Endothelial cell of umbilical vein (primary cell): ENCODE measurements at regions not wholly inside any gene's neighbourhood (a gene's known extent, or its start where the extent isn't known, plus 50 kb on each side); places are given as distances from the start of the nearest gene placed in this dataset.

Experiments used
- BruUV-seq: library from RNA; stranded (reverse); fragments of 400-500 nt; replicated peaks from 2 replicates; lab custom pipeline; 2021; lab: Mats Ljungman, UMichigan
- CTCF ChIA-PET: fragments of 300-600, 350-600 bp; sonication (Branson Sonifier 250); formaldehyde crosslinking; loops from one replicate; lab custom pipeline; 2021; ENCODE audit warnings: antibody characterized with exemption, inconsistent platforms; lab: Charles Lee
- POLR2A ChIA-PET: fragments of 300-600, 350-600 bp; sonication (Branson Sonifier 250); formaldehyde crosslinking; loops from one replicate; lab custom pipeline; 2021; ENCODE audit warnings: antibody characterized with exemption, inconsistent platforms; lab: Charles Lee
- DNase-seq: peaks from one replicate; pipeline ENCODE4 v3.0.0-alpha.2; 2011; ENCODE audit warnings: low read depth, low spot score
- FAIRE-seq: peaks from 2 replicates; lab custom pipeline; 2011; peaks lifted over from hg19 to GRCh38; lab: Jason Lieb, UNC
- H2AFZ ChIP-seq: 2 replicates; pipeline ENCODE4 v1.6.0; 2012; ENCODE audit warnings: low read depth, low read length, control low read depth, inconsistent platforms
- H3K27ac ChIP-seq: 2 replicates; pipeline ENCODE4 v1.5.1; 2011; ENCODE audit warnings: low read depth, mild to moderate bottlenecking, control low read depth, low read length, moderate library complexity; ENCODE audit not compliant: insufficient read depth
- H3K27me3 ChIP-seq, 2 experiments: 2 replicates each; pipeline versions ENCODE4 v1.6.0 to v1.6.1; 2011; ENCODE audit warnings: low read length in 2 of 2, mixed read lengths in 1 of 2; ENCODE audit not compliant: control insufficient read depth in 2 of 2, insufficient read depth in 2 of 2
- H3K36me3 ChIP-seq, 2 experiments: 2 replicates in 1 of 2; 3 replicates in 1 of 2; pipeline ENCODE4 v1.5.1; 2011; ENCODE audit warnings: low read length in 2 of 2, mild to moderate bottlenecking in 1 of 2, moderate library complexity in 1 of 2; ENCODE audit not compliant: control insufficient read depth in 2 of 2, insufficient read depth in 2 of 2; ENCODE audit errors: extremely low read depth in 1 of 2
- H3K4me1 ChIP-seq: 3 replicates; pipeline ENCODE4 v1.5.1; 2011; ENCODE audit warnings: mild to moderate bottlenecking, low read length; ENCODE audit not compliant: control insufficient read depth, insufficient read depth; ENCODE audit errors: extremely low read depth
- H3K4me2 ChIP-seq: 2 replicates; pipeline ENCODE4 v1.6.1; 2011; ENCODE audit warnings: low read length, control low read depth, mixed read lengths; ENCODE audit not compliant: insufficient read depth
- H3K4me3 ChIP-seq, 3 experiments: fragments of 200-600 bp in 1 of 3; sonication (generic), shearing (Covaris generic) in 1 of 3; replicated peaks in 1 of 3; 2 replicates each; pipeline ENCODE4 v1.5.1; 2011 to 2016; ENCODE audit warnings: control low read depth in 3 of 3, low read length in 3 of 3, mild to moderate bottlenecking in 2 of 3, inconsistent platforms in 1 of 3, low read depth in 1 of 3, moderate library complexity in 1 of 3; ENCODE audit not compliant: insufficient read depth in 1 of 3
- H3K79me2 ChIP-seq: 2 replicates; pipeline ENCODE4 v1.6.0; 2012; ENCODE audit warnings: low read length, inconsistent platforms; ENCODE audit not compliant: control insufficient read depth, insufficient read depth
- H3K9ac ChIP-seq: replicated peaks from 2 replicates; pipeline ENCODE3; 2011; ENCODE audit warnings: low read length, control low read depth; ENCODE audit not compliant: insufficient read depth; ENCODE audit errors: extremely low read depth
- H3K9me1 ChIP-seq: replicated peaks from 3 replicates; pipeline ENCODE4 v1.6.0; 2011; ENCODE audit warnings: mild to moderate bottlenecking, low read length; ENCODE audit not compliant: control insufficient read depth, insufficient read depth; ENCODE audit errors: extremely low read depth
- H3K9me3 ChIP-seq: replicated peaks from 2 replicates; pipeline ENCODE4 v1.5.1; 2012; ENCODE audit warnings: low read length, inconsistent platforms; ENCODE audit not compliant: control insufficient read depth, insufficient read depth
- H4K20me1 ChIP-seq: replicated peaks from 2 replicates; pipeline ENCODE3; 2011; ENCODE audit warnings: mild to moderate bottlenecking, low read length; ENCODE audit not compliant: control insufficient read depth, insufficient read depth; ENCODE audit errors: extremely low read depth
- EZH2 ChIP-seq: IDR thresholded peaks from 2 replicates; pipeline ENCODE4 v1.6.1; 2012; ENCODE audit warnings: borderline replicate concordance, low read depth, mild to moderate bottlenecking, moderate library complexity, low read length, inconsistent platforms; ENCODE audit not compliant: severe bottlenecking
- FOS ChIP-seq: IDR thresholded peaks from 2 replicates; pipeline ENCODE4 v1.6.1; 2011; ENCODE audit warnings: mild to moderate bottlenecking, low read length, moderate library complexity, borderline replicate concordance; ENCODE audit not compliant: insufficient read depth
- GATA2 ChIP-seq: IDR thresholded peaks from 2 replicates; pipeline ENCODE4 v1.7.0; 2011; ENCODE audit warnings: low read depth, mild to moderate bottlenecking, moderate library complexity, mixed read lengths, low read length; ENCODE audit not compliant: insufficient read length, insufficient read depth
- JUN ChIP-seq: IDR thresholded peaks from 2 replicates; pipeline ENCODE4 v1.6.1; 2011; ENCODE audit warnings: borderline replicate concordance, low read depth; ENCODE audit not compliant: insufficient read length, insufficient read depth
- MYC ChIP-seq: IDR thresholded peaks from one replicate; pipeline ENCODE4 v1.6.1; 2011; ENCODE audit warnings: mild to moderate bottlenecking, low read depth, low read length
- POLR2A ChIP-seq: IDR thresholded peaks from 2 replicates; pipeline ENCODE4 v1.6.1; 2012; ENCODE audit warnings: low read depth, mild to moderate bottlenecking, control low read depth, low read length
- POLR2AphosphoS5 ChIP-seq: IDR thresholded peaks from 2 replicates; pipeline ENCODE4 v1.6.1; 2012; ENCODE audit warnings: low read depth, mild to moderate bottlenecking, control low read depth, low read length, moderate library complexity; ENCODE audit not compliant: insufficient read depth
- dilution Hi-C: fragments of 300-500 bp; cut with MboI; formaldehyde crosslinking; loops from one replicate; pipeline ENCODE4 v1.15.0; 2019; ENCODE audit warnings: low sequenced_read_pairs; ENCODE audit not compliant: extremely low pct_ligation_motif_present
- intact Hi-C: fragments of 100-400 bp; cut with micrococcal nuclease; formaldehyde crosslinking; loops from one replicate; pipeline ENCODE4 v1.10.0; 2022
- TF ChIP-seq, protein P1 (sequence below): IDR thresholded peaks from 2 replicates; pipeline ENCODE4 v1.6.1; 2011; ENCODE audit not compliant: insufficient read depth, insufficient read length
- TF ChIP-seq, protein P2 (sequence below), 2 donors: IDR thresholded peaks; 1 replicate in 1 of 2; 2 replicates in 1 of 2; pipeline ENCODE4 v1.5.1; 2011; ENCODE audit warnings: low read length in 2 of 2, mild to moderate bottlenecking in 2 of 2, moderate library complexity in 2 of 2, control low read depth in 1 of 2, inconsistent platforms in 1 of 2, low read depth in 1 of 2; ENCODE audit not compliant: insufficient read depth in 1 of 2; ENCODE audit errors: extremely low read depth in 1 of 2

DNA sequence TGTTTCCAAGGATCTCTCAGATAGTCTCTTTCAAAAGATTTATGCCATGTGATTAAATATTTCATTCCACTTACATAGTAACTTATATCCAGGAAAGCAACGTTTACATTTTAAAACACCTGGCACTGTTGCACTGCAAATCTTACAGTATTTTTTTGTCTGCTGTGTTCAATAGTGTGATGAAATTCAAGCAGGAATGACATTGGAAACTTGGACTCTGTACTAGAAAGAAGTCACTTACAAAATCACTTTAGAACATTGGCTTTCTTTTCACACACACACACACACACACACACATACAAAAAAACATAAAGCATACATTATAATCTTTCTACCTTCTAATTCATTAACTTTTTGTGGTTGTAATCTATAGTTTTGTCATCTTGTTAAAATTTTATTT lies 66.2 kb upstream of the USP15 start:
- no peak overlapping the region for H2AFZ ChIP-seq
- DNase-seq: no peak
- FAIRE-seq: no peak
- intact Hi-C loops (loop anchor here (5.0 kb wide), 2 partner anchors 1702 to 1937 kb away; no protein-coding TSS in a partner anchor), dilution Hi-C loops (no loop called here)
- no peaks in the 10 kb centered on the region for H3K9me1 ChIP-seq
- TF ChIP-seq, protein P1, sequence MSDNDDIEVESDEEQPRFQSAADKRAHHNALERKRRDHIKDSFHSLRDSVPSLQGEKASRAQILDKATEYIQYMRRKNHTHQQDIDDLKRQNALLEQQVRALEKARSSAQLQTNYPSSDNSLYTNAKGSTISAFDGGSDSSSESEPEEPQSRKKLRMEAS: no peak
- TF ChIP-seq, protein P2, sequence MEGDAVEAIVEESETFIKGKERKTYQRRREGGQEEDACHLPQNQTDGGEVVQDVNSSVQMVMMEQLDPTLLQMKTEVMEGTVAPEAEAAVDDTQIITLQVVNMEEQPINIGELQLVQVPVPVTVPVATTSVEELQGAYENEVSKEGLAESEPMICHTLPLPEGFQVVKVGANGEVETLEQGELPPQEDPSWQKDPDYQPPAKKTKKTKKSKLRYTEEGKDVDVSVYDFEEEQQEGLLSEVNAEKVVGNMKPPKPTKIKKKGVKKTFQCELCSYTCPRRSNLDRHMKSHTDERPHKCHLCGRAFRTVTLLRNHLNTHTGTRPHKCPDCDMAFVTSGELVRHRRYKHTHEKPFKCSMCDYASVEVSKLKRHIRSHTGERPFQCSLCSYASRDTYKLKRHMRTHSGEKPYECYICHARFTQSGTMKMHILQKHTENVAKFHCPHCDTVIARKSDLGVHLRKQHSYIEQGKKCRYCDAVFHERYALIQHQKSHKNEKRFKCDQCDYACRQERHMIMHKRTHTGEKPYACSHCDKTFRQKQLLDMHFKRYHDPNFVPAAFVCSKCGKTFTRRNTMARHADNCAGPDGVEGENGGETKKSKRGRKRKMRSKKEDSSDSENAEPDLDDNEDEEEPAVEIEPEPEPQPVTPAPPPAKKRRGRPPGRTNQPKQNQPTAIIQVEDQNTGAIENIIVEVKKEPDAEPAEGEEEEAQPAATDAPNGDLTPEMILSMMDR (IDR thresholded peaks at IDR 0.05; ENCODE audit: extremely low read depth in 1 of 2, insufficient read depth in 1 of 2, low read depth in 1 of 2, low read length in 2 of 2): no peak
- no peak for TF ChIP-seq JUN
- TF ChIP-seq EZH2: no peak
- TF ChIP-seq FOS: no peak
- no peak for TF ChIP-seq POLR2A
- no peak for TF ChIP-seq POLR2AphosphoS5
- TF ChIP-seq MYC: no peak
- TF ChIP-seq GATA2: no peak
- no peaks in the 10 kb centered on the region for H4K20me1 ChIP-seq
- no TSS peak for BruUV-seq
- H3K4me1 ChIP-seq: peaks cover 12% of the 10 kb centered on the region
- ChIA-PET POLR2A (no interaction called here), CTCF (interaction anchor here (1.3 to 1.7 kb wide), 7 partner anchors 10 to 1693 kb away, joined by 4 to 12 read pairs (median 5); partner anchors contain the start of gene USP15)
- H3K79me2 ChIP-seq: no peaks in the 10 kb centered on the region
- H3K9me3 ChIP-seq: no peaks in the 10 kb centered on the region
- H3K36me3 ChIP-seq: no peaks in the 10 kb centered on the region
- H3K27ac ChIP-seq: no peak overlapping the region
- H3K4me2 ChIP-seq: no peak overlapping the region
- H3K27me3 ChIP-seq: peaks cover 31 to 57% of the 10 kb centered on the region in 2 experiments
- no peak overlapping the region for H3K9ac ChIP-seq
- H3K4me3 ChIP-seq: no peak overlapping the region
